ENCODE measurements at regions not wholly inside any gene's neighbourhood (a gene's known extent, or its start where the extent isn't known, plus 50 kb on each side); places are given as distances from the start of the nearest gene placed in this dataset.

DNA sequence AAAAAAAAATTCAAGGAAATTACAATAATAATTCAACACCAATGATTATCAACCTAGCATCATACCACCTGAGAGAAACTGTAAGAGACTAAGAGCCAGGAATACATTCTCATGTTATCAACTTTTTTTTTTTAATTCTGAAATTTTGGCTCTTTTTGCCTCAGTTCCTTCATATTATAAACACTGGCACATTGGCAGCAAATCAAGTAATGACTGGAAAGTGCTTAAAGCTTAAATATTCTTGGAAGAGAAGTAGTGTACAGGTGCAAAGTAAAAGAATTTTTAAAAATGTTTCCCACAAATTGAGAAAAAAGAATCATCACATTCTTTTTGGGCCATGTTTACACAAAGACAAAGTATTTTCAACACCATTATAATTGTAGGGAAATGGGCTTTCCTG is 296.9 kb upstream of the SOX5 start:
- Histone ChIP-seq H3K4me3 (ENCODE audit: low read depth, low read length) (no peak overlapping the region), H3K27me3 (ENCODE audit: control insufficient read depth, insufficient read depth, low read length) (no peaks in the 10 kb centered on the region), H3K9me3 (ENCODE audit: control insufficient read depth, low read length) (no peaks in the 10 kb centered on the region), H3K79me2 (no peaks in the 10 kb centered on the region), H3K4me2 (ENCODE audit: low read length) (no peak overlapping the region), H3K27ac (no peak overlapping the region), H2AFZ (no peak overlapping the region), H3K4me1 (no peaks in the 10 kb centered on the region), H3K36me3 (ENCODE audit: control insufficient read depth, insufficient read depth, low read length) (no peaks in the 10 kb centered on the region), H3K9ac (no peak overlapping the region)
- no peak for TF ChIP-seq CTCF (IDR thresholded peaks at IDR 0.05)

- Histone ChIP-seq H3K27ac (no peak overlapping the region), H3K4me2 (ENCODE audit: low read length) (no peak overlapping the region), H3K9ac (no peak overlapping the region), H3K27me3 (ENCODE audit: control insufficient read depth, insufficient read depth, low read length) (no peaks in the 10 kb centered on the region), H2AFZ (no peak overlapping the region), H3K4me1 (no peaks in the 10 kb centered on the region), H3K36me3 (ENCODE audit: control insufficient read depth, insufficient read depth, low read length) (no peaks in the 10 kb centered on the region), H3K9me3 (ENCODE audit: control insufficient read depth, low read length) (no peaks in the 10 kb centered on the region), H3K4me3 (ENCODE audit: low read depth, low read length) (no peak overlapping the region), H3K79me2 (no peaks in the 10 kb centered on the region)
- no peak for TF ChIP-seq CTCF (IDR thresholded peaks at IDR 0.05)
Observed at GRCh38 chr12:24244801-24245200, 295.3 kb upstream of the SOX5 start.

GRCh38 chr12:24244231-24244630 is 294.8 kb upstream of the SOX5 start:
- Histone ChIP-seq H3K36me3 (ENCODE audit: control insufficient read depth, insufficient read depth, low read length) (no peaks in the 10 kb centered on the region), H3K27ac (no peak overlapping the region), H3K79me2 (no peaks in the 10 kb centered on the region), H3K27me3 (ENCODE audit: control insufficient read depth, insufficient read depth, low read length) (no peaks in the 10 kb centered on the region), H3K4me1 (no peaks in the 10 kb centered on the region), H3K4me2 (ENCODE audit: low read length) (no peak overlapping the region), H3K4me3 (ENCODE audit: low read depth, low read length) (no peak overlapping the region), H2AFZ (no peak overlapping the region), H3K9me3 (ENCODE audit: control insufficient read depth, low read length) (no peaks in the 10 kb centered on the region), H3K9ac (no peak overlapping the region)
- no peak for TF ChIP-seq CTCF (IDR thresholded peaks at IDR 0.05)

GRCh38 chr12:24240707-24241106 is 291.2 kb upstream of the SOX5 start:
- no peak overlapping the region for H3K4me2 ChIP-seq (ENCODE audit: low read length)
- H3K9ac ChIP-seq, result no peak overlapping the region
- H3K4me1 ChIP-seq, result no peaks in the 10 kb centered on the region

More at GRCh38 chr12:24240707-24241106, 291.2 kb upstream of the SOX5 start:
- no peak for TF ChIP-seq CTCF (IDR thresholded peaks at IDR 0.05)
- H3K79me2 ChIP-seq, result no peaks in the 10 kb centered on the region
- H3K27me3 ChIP-seq (ENCODE audit: control insufficient read depth, insufficient read depth, low read length), result no peaks in the 10 kb centered on the region
- no peaks in the 10 kb centered on the region for H3K9me3 ChIP-seq (ENCODE audit: control insufficient read depth, low read length)
- no peaks in the 10 kb centered on the region for H3K36me3 ChIP-seq (ENCODE audit: control insufficient read depth, insufficient read depth, low read length)
- no peak overlapping the region for H3K4me3 ChIP-seq (ENCODE audit: low read depth, low read length)
- H3K27ac ChIP-seq, result no peak overlapping the region
- H2AFZ ChIP-seq, result no peak overlapping the region
